SK-N-SH treated with all-trans-retinoic acid at 6 μM for 48 hours (cell line): ENCODE measurements at regions not wholly inside any gene's neighbourhood (a gene's known extent, or its start where the extent isn't known, plus 50 kb on each side); places are given as distances from the start of the nearest gene placed in this dataset.

Source experiments
- ATAC-seq: fragments of 200-7000 bp; cut with Tn5 transposase; 3 replicates; pipeline ENCODE4 v1.9.1; 2020; ENCODE audit warnings: mild to moderate bottlenecking, moderate library complexity
- ARNTL ChIP-seq: fragments of 450-650 bp; formaldehyde crosslinking; IDR thresholded peaks from 2 replicates; pipeline ENCODE4 v1.5.0; 2020; ENCODE audit warnings: low read depth, mild to moderate bottlenecking, moderate library complexity, borderline replicate concordance
- BACH2 ChIP-seq: fragments of 250-450 bp; sonication (Bioruptor Pico); IDR thresholded peaks from 2 replicates; pipeline ENCODE4 v1.9.0; 2021; ENCODE audit warnings: mild to moderate bottlenecking, borderline replicate concordance
- CSDC2 ChIP-seq: fragments of 250-450 bp; sonication (Bioruptor Pico); IDR thresholded peaks from 2 replicates; pipeline ENCODE4 v1.5.0; 2020; ENCODE audit warnings: mild to moderate bottlenecking, moderate library complexity
- ESRRG ChIP-seq: fragments of 250-450 bp; sonication (Bioruptor Pico); IDR thresholded peaks from 2 replicates; pipeline ENCODE4 v1.6.1; 2021; ENCODE audit warnings: mild to moderate bottlenecking
- GLIS3 ChIP-seq: fragments of 250-450 bp; sonication (Bioruptor Pico); IDR thresholded peaks from 2 replicates; pipeline ENCODE4 v1.5.0; 2020; ENCODE audit warnings: mild to moderate bottlenecking, moderate library complexity
- ISL1 ChIP-seq: fragments of 250-450 bp; sonication (Bioruptor Pico); IDR thresholded peaks from 2 replicates; pipeline ENCODE4 v2.1.2; 2022; ENCODE audit warnings: mild to moderate bottlenecking, moderate library complexity
- PPARA ChIP-seq: fragments of 250-450 bp; sonication (Bioruptor Pico); IDR thresholded peaks from 2 replicates; pipeline ENCODE4 v1.5.0; 2020; ENCODE audit warnings: mild to moderate bottlenecking, borderline replicate concordance
- RARB ChIP-seq: fragments of 250-450 bp; sonication (Bioruptor Pico); IDR thresholded peaks from 2 replicates; pipeline ENCODE4 v1.8.0; 2021; ENCODE audit warnings: mild to moderate bottlenecking, moderate library complexity
- SNAI2 ChIP-seq: fragments of 250-450 bp; sonication (Bioruptor Pico); IDR thresholded peaks from 2 replicates; pipeline ENCODE4 v1.5.0; 2020; ENCODE audit warnings: mild to moderate bottlenecking, moderate library complexity
- TOX ChIP-seq: fragments of 250-450 bp; sonication (Bioruptor Pico); IDR thresholded peaks from 2 replicates; pipeline ENCODE4 v1.8.0; 2021; ENCODE audit warnings: mild to moderate bottlenecking, moderate library complexity, borderline replicate concordance
- ZC3H10 ChIP-seq: fragments of 250-450 bp; sonication (Bioruptor Pico); IDR thresholded peaks from 2 replicates; pipeline ENCODE4 v1.5.1; 2021; ENCODE audit warnings: mild to moderate bottlenecking, moderate library complexity
- ZFP3 ChIP-seq: fragments of 250-450 bp; sonication (Bioruptor Pico); IDR thresholded peaks from 2 replicates; pipeline ENCODE4 v1.5.0; 2020; ENCODE audit warnings: mild to moderate bottlenecking, moderate library complexity
- ZFP30 ChIP-seq: fragments of 450-650 bp; formaldehyde crosslinking; IDR thresholded peaks from 2 replicates; pipeline ENCODE4 v1.5.0; 2022; ENCODE audit warnings: mild to moderate bottlenecking, moderate library complexity
- ZNF565 ChIP-seq: fragments of 450-650 bp; formaldehyde crosslinking; conservative IDR thresholded peaks from 2 replicates; pipeline ENCODE4 v1.5.0; 2020; ENCODE audit warnings: low read depth, mild to moderate bottlenecking, moderate library complexity
- ZNF70 ChIP-seq: fragments of 450-650 bp; formaldehyde crosslinking; IDR thresholded peaks from 2 replicates; pipeline ENCODE4 v1.5.0; 2020; ENCODE audit warnings: mild to moderate bottlenecking, moderate library complexity
- ZNF8 ChIP-seq: fragments of 450-650 bp; formaldehyde crosslinking; IDR thresholded peaks from 2 replicates; pipeline ENCODE4 v1.5.0; 2020; ENCODE audit warnings: mild to moderate bottlenecking, moderate library complexity
- TF ChIP-seq, protein P1 (sequence below): fragments of 250-450 bp; sonication (Bioruptor Pico); IDR thresholded peaks from 2 replicates; pipeline ENCODE4 v1.5.1; 2020; ENCODE audit warnings: low read depth, mild to moderate bottlenecking, moderate library complexity
- TF ChIP-seq, protein P2 (sequence below): fragments of 250-450 bp; sonication (Bioruptor Pico); IDR thresholded peaks from 2 replicates; pipeline ENCODE4 v1.8.0; 2020; ENCODE audit warnings: mild to moderate bottlenecking, moderate library complexity, borderline replicate concordance
- TF ChIP-seq, protein P3 (sequence below): fragments of 250-450 bp; sonication (Bioruptor Pico); IDR thresholded peaks from 2 replicates; pipeline ENCODE4 v1.8.0; 2021; ENCODE audit warnings: low read depth, mild to moderate bottlenecking, moderate library complexity, borderline replicate concordance
- TF ChIP-seq, protein P4 (sequence below): fragments of 250-450 bp; sonication (Bioruptor Pico); IDR thresholded peaks from 2 replicates; pipeline ENCODE4 v1.5.1; 2021; ENCODE audit warnings: mild to moderate bottlenecking, moderate library complexity
- TF ChIP-seq, protein P5 (sequence below): fragments of 250-450 bp; sonication (Bioruptor Pico); IDR thresholded peaks from 2 replicates; pipeline ENCODE4 v1.5.0; 2020; ENCODE audit warnings: mild to moderate bottlenecking, moderate library complexity

DNA sequence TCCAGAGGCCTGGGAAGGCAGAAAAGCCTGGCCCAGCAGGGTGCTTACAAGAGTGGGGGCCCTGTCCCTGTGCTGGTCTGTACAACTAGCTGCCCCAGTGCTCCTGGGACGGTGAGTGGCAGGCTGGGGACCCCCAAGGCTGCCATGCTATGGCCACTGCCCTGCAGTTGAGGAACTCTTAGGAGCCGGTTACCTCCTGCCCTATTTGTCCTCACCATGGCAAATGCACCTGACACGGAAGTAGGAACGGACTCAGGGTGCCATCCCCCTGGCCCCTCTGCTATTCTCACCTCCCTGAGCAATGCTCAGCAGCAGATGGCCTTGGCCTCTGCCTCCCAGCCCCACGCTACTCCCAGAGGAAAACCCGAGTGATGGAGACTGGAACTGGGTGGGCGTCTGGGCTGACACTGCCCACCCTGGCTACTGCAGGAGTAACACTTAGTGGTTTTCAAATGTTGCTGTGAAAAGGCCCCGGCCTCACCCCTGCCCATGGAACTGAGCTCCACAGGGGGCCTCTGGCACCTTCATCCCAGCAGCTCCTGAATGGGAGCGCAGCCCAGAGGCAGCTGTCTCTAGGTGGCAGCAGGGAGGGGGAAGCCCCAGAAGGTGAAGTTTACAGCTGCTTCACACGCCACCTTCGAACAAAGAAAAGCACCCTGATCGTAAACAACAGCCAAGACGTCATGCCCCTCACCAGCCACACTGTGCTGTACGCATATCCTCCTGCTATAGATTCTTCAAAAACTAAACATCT, 105.3 kb downstream of the CTTN start (continued):
- TF ChIP-seq, protein P1, sequence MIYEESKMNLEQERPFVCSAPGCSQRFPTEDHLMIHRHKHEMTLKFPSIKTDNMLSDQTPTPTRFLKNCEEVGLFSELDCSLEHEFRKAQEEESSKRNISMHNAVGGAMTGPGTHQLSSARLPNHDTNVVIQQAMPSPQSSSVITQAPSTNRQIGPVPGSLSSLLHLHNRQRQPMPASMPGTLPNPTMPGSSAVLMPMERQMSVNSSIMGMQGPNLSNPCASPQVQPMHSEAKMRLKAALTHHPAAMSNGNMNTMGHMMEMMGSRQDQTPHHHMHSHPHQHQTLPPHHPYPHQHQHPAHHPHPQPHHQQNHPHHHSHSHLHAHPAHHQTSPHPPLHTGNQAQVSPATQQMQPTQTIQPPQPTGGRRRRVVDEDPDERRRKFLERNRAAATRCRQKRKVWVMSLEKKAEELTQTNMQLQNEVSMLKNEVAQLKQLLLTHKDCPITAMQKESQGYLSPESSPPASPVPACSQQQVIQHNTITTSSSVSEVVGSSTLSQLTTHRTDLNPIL = no peak
- TF ChIP-seq ZFP30 (CRISPR knock-in tag) = no peak
- no peak for TF ChIP-seq BACH2 (CRISPR knock-in tag)
- TF ChIP-seq, all 23 proteins: peak for 0

DNA sequence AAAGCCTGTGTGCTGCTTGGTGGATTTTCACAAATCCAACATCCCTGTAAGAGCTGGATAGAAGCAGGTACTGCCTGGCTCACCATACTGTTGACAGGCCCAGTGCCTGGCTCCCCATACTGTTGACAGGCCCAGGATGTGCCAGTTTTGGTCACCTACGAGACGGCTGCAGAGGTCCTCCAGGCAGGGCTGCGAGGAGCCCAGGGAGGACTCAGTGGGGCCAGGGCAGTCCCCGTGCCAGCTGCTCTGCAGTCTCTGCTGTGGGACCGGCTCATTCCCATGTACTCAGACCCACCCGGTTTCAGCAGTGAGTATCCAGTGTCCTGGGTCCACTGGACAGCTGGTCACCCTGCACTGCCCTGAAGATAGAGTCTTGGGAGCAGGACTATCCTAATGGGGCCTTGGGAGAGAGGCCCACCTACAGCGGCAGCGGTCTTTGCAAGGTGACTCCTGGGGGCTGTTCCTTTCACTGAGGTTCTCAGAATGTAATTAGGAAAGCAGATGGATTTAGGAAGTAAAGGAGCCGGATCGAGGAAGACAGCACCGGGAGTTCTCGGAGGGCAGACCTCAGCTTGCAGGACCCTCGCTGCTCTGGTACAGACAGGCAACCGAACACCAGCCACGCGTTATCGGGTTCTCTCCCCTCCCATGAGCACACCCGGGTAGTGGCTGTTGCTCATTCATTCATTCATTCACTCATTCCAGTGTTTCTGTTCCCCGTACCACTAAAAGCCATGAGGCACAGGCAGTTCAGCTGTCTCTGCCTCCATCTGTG, 106.1 kb downstream of the CTTN start:
- TF ChIP-seq ARNTL (no peak), BACH2 (CRISPR knock-in tag) (no peak), GLIS3 (CRISPR knock-in tag) (no peak), ZNF8 (no peak), ZFP30 (CRISPR knock-in tag) (no peak), ZNF565 (CRISPR knock-in tag) (no peak), PPARA (CRISPR knock-in tag) (no peak), ESRRG (CRISPR knock-in tag) (no peak)
- TF ChIP-seq, protein P2, sequence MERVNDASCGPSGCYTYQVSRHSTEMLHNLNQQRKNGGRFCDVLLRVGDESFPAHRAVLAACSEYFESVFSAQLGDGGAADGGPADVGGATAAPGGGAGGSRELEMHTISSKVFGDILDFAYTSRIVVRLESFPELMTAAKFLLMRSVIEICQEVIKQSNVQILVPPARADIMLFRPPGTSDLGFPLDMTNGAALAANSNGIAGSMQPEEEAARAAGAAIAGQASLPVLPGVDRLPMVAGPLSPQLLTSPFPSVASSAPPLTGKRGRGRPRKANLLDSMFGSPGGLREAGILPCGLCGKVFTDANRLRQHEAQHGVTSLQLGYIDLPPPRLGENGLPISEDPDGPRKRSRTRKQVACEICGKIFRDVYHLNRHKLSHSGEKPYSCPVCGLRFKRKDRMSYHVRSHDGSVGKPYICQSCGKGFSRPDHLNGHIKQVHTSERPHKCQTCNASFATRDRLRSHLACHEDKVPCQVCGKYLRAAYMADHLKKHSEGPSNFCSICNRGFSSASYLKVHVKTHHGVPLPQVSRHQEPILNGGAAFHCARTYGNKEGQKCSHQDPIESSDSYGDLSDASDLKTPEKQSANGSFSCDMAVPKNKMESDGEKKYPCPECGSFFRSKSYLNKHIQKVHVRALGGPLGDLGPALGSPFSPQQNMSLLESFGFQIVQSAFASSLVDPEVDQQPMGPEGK = no peak
- ATAC-seq = no peak

DNA sequence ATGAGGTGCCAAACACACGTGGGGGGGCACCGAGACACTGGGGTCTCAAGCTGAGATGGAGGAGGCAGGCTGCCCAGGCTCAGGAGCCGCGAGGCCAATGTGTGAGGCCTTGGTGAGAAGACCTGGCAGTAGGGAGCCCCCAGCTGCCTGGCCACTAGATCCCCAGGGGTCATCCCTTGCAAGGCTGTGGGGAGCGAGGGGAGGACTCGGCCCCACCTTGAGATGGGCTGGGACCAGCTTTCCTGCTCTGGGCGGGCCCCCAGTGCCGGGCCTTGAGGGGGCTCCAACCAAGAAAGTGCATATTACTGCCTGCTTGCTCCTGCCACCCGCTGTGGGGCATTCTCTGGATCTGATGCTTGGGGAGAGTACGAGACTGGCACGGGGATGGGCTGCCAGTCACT, 107.0 kb downstream of the CTTN start:
- TF ChIP-seq SNAI2 (no peak), ARNTL (no peak), ISL1 (CRISPR knock-in tag) (no peak), ZNF8 (no peak), CSDC2 (CRISPR knock-in tag) (no peak), TOX (CRISPR knock-in tag) (no peak), GLIS3 (CRISPR knock-in tag) (no peak), ZC3H10 (CRISPR knock-in tag) (no peak), RARB (CRISPR knock-in tag) (no peak), ZNF70 (no peak), ZNF565 (CRISPR knock-in tag) (no peak), ZFP3 (CRISPR knock-in tag) (no peak), PPARA (CRISPR knock-in tag) (no peak), BACH2 (CRISPR knock-in tag) (no peak), ZFP30 (CRISPR knock-in tag) (no peak)
- TF ChIP-seq, protein P2 = no peak
- TF ChIP-seq, protein P3, sequence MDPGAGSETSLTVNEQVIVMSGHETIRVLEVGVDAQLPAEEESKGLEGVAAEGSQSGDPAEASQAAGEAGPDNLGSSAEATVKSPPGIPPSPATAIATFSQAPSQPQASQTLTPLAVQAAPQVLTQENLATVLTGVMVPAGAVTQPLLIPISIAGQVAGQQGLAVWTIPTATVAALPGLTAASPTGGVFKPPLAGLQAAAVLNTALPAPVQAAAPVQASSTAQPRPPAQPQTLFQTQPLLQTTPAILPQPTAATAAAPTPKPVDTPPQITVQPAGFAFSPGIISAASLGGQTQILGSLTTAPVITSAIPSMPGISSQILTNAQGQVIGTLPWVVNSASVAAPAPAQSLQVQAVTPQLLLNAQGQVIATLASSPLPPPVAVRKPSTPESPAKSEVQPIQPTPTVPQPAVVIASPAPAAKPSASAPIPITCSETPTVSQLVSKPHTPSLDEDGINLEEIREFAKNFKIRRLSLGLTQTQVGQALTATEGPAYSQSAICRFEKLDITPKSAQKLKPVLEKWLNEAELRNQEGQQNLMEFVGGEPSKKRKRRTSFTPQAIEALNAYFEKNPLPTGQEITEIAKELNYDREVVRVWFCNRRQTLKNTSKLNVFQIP (CRISPR knock-in tag) = no peak
- TF ChIP-seq, protein P4, sequence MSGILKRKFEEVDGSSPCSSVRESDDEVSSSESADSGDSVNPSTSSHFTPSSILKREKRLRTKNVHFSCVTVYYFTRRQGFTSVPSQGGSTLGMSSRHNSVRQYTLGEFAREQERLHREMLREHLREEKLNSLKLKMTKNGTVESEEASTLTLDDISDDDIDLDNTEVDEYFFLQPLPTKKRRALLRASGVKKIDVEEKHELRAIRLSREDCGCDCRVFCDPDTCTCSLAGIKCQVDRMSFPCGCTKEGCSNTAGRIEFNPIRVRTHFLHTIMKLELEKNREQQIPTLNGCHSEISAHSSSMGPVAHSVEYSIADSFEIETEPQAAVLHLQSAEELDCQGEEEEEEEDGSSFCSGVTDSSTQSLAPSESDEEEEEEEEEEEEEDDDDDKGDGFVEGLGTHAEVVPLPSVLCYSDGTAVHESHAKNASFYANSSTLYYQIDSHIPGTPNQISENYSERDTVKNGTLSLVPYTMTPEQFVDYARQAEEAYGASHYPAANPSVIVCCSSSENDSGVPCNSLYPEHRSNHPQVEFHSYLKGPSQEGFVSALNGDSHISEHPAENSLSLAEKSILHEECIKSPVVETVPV (CRISPR knock-in tag) = no peak
- TF ChIP-seq, protein P5, sequence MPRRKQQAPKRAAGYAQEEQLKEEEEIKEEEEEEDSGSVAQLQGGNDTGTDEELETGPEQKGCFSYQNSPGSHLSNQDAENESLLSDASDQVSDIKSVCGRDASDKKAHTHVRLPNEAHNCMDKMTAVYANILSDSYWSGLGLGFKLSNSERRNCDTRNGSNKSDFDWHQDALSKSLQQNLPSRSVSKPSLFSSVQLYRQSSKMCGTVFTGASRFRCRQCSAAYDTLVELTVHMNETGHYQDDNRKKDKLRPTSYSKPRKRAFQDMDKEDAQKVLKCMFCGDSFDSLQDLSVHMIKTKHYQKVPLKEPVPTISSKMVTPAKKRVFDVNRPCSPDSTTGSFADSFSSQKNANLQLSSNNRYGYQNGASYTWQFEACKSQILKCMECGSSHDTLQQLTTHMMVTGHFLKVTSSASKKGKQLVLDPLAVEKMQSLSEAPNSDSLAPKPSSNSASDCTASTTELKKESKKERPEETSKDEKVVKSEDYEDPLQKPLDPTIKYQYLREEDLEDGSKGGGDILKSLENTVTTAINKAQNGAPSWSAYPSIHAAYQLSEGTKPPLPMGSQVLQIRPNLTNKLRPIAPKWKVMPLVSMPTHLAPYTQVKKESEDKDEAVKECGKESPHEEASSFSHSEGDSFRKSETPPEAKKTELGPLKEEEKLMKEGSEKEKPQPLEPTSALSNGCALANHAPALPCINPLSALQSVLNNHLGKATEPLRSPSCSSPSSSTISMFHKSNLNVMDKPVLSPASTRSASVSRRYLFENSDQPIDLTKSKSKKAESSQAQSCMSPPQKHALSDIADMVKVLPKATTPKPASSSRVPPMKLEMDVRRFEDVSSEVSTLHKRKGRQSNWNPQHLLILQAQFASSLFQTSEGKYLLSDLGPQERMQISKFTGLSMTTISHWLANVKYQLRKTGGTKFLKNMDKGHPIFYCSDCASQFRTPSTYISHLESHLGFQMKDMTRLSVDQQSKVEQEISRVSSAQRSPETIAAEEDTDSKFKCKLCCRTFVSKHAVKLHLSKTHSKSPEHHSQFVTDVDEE (CRISPR knock-in tag) = no peak
- TF ChIP-seq, protein P1 = no peak
- ATAC-seq = no peak
